ENCODE measurements at regions not wholly inside any gene's neighbourhood (a gene's known extent, or its start where the extent isn't known, plus 50 kb on each side); places are given as distances from the start of the nearest gene placed in this dataset.

GRCh38 chr21:27108228-27108627, 141.3 kb upstream of the ADAMTS5 start:
- WGBS, 2 donors: 66 to 81% methylated on average over 1 of the region's 1 CpG
- Histone ChIP-seq H3K36me3 (ENCODE audit: control insufficient read depth in 4 of 4, insufficient read depth in 4 of 4, low read length in 4 of 4) (no peaks in the 10 kb centered on the region), H3K9ac (ENCODE audit: insufficient read depth in 1 of 2, low read length in 2 of 2) (no peak overlapping the region), H3K4me1 (ENCODE audit: control insufficient read depth in 5 of 5, insufficient read depth in 5 of 5, low read length in 5 of 5) (peaks cover 0 to 9% (median 0%) of the 10 kb centered on the region in 5 donors), H3K4me3 (no peak overlapping the region), H3K27ac (ENCODE audit: low read depth in 1 of 2, low read length in 1 of 2) (no peak overlapping the region), H3K27me3 (ENCODE audit: control insufficient read depth in 3 of 3, insufficient read depth in 3 of 3, low read length in 2 of 3) (no peaks in the 10 kb centered on the region), H3K9me3 (ENCODE audit: control insufficient read depth in 4 of 4, insufficient read depth in 3 of 4, low read length in 3 of 4) (no peaks in the 10 kb centered on the region)
- no peak for TF ChIP-seq CTCF (IDR thresholded peaks at IDR 0.05; ENCODE audit: control extremely low read depth, extremely low read depth)
- ATAC-seq (ENCODE audit: insufficient read depth, low FRiP score): no peak
- peak in 2 of 3 donors; percentile 26 to 67 for DNase-seq

GRCh38 chr21:27104846-27105431, 138.1 kb upstream of the ADAMTS5 start:
- H3K9ac ChIP-seq (ENCODE audit: insufficient read depth in 1 of 2, low read length in 2 of 2): no peak overlapping the region
- H3K27me3 ChIP-seq (ENCODE audit: control insufficient read depth in 3 of 3, insufficient read depth in 3 of 3, low read length in 2 of 3): no peaks in the 10 kb centered on the region
- no peak overlapping the region for H3K4me3 ChIP-seq
- 40 to 51% methylated on average over 5 of the region's 5 CpGs for WGBS, 2 donors
- H3K36me3 ChIP-seq (ENCODE audit: control insufficient read depth in 4 of 4, insufficient read depth in 4 of 4, low read length in 4 of 4): no peaks in the 10 kb centered on the region
- TF ChIP-seq CTCF (IDR thresholded peaks at IDR 0.05; ENCODE audit: control extremely low read depth, extremely low read depth): no peak
- ATAC-seq (ENCODE audit: insufficient read depth, low FRiP score) (no peak), DNase-seq (peak in 1 of 3 donors; percentile 38)
- H3K27ac ChIP-seq (ENCODE audit: low read depth in 1 of 2, low read length in 1 of 2): no peak overlapping the region
- no peaks in the 10 kb centered on the region for H3K9me3 ChIP-seq (ENCODE audit: control insufficient read depth in 4 of 4, insufficient read depth in 3 of 4, low read length in 3 of 4)
- H3K4me1 ChIP-seq (ENCODE audit: control insufficient read depth in 5 of 5, insufficient read depth in 5 of 5, low read length in 5 of 5): peaks cover 0 to 9% (median 0%) of the 10 kb centered on the region in 5 donors

- Histone ChIP-seq H3K36me3 (ENCODE audit: control insufficient read depth in 4 of 4, insufficient read depth in 4 of 4, low read length in 4 of 4) (no peaks in the 10 kb centered on the region), H3K4me3 (no peak overlapping the region), H3K27ac (ENCODE audit: low read depth in 1 of 2, low read length in 1 of 2) (no peak overlapping the region), H3K9me3 (ENCODE audit: control insufficient read depth in 4 of 4, insufficient read depth in 3 of 4, low read length in 3 of 4) (peaks cover 0 to 4% (median 0%) of the 10 kb centered on the region in 4 donors), H3K27me3 (ENCODE audit: control insufficient read depth in 3 of 3, insufficient read depth in 3 of 3, low read length in 2 of 3) (no peaks in the 10 kb centered on the region), H3K9ac (ENCODE audit: insufficient read depth in 1 of 2, low read length in 2 of 2) (no peak overlapping the region), H3K4me1 (ENCODE audit: control insufficient read depth in 5 of 5, insufficient read depth in 5 of 5, low read length in 5 of 5) (peaks cover 0 to 8% (median 0%) of the 10 kb centered on the region in 5 donors)
- no peak for ATAC-seq (ENCODE audit: insufficient read depth, low FRiP score)
- TF ChIP-seq CTCF (IDR thresholded peaks at IDR 0.05; ENCODE audit: control extremely low read depth, extremely low read depth): no peak
- DNase-seq: no peak
Observed at GRCh38 chr21:27103768-27104167, 136.9 kb upstream of the ADAMTS5 start.

GRCh38 chr21:27101523-27101922, 134.6 kb upstream of the ADAMTS5 start:
- Histone ChIP-seq H3K4me3 (no peak overlapping the region), H3K27ac (ENCODE audit: low read depth in 1 of 2, low read length in 1 of 2) (no peak overlapping the region), H3K4me1 (ENCODE audit: control insufficient read depth in 5 of 5, insufficient read depth in 5 of 5, low read length in 5 of 5) (peaks cover 0 to 3% (median 0%) of the 10 kb centered on the region in 5 donors), H3K27me3 (ENCODE audit: control insufficient read depth in 3 of 3, insufficient read depth in 3 of 3, low read length in 2 of 3) (no peaks in the 10 kb centered on the region), H3K36me3 (ENCODE audit: control insufficient read depth in 4 of 4, insufficient read depth in 4 of 4, low read length in 4 of 4) (no peaks in the 10 kb centered on the region), H3K9me3 (ENCODE audit: control insufficient read depth in 4 of 4, insufficient read depth in 3 of 4, low read length in 3 of 4) (peaks cover 0 to 4% (median 0%) of the 10 kb centered on the region in 4 donors), H3K9ac (ENCODE audit: insufficient read depth in 1 of 2, low read length in 2 of 2) (no peak overlapping the region)
- no peak for TF ChIP-seq CTCF (IDR thresholded peaks at IDR 0.05; ENCODE audit: control extremely low read depth, extremely low read depth)
- DNase-seq (no peak), ATAC-seq (ENCODE audit: insufficient read depth, low FRiP score) (no peak)
- WGBS, 2 donors: 88 to 89% methylated on average over 1 of the region's 1 CpG

Measured in lung (tissue), 11 donors.